IMR-90 (cell line): ENCODE measurements at regions not wholly inside any gene's neighbourhood (a gene's known extent, or its start where the extent isn't known, plus 50 kb on each side); places are given as distances from the start of the nearest gene placed in this dataset.

Experiments
- ATAC-seq: fragments of 200-7000 bp; cut with Tn5 transposase; 2 replicates; pipeline ENCODE4 v1.9.1; 2020; ENCODE audit warnings: low read depth, mild to moderate bottlenecking, moderate library complexity
- BruUV-seq: library from RNA; stranded (reverse); fragments of 400-500 nt; replicated peaks from 2 replicates; lab custom pipeline; 2021; lab: Mats Ljungman, UMichigan
- CTCF ChIA-PET: fragments of 300-600 bp; formaldehyde crosslinking; extraction: SDS; loops from one replicate; lab custom pipeline; 2021; ENCODE audit warnings: antibody characterized with exemption; lab: Yijun Ruan, JAX
- POLR2A ChIA-PET: fragments of 300-600 bp; sonication (Branson Sonifier 250); formaldehyde crosslinking; loops from one replicate; lab custom pipeline; 2022; ENCODE audit warnings: antibody characterized with exemption; ENCODE audit not compliant: unreplicated experiment; lab: Charles Lee
- DNase-seq: peaks from one replicate; pipeline ENCODE4 v3.0.0; 2013
- H2AFZ ChIP-seq: replicated peaks from 2 replicates; pipeline ENCODE3; 2013; ENCODE audit warnings: low read length, mild to moderate bottlenecking; ENCODE audit not compliant: poor library complexity
- H2AK5ac ChIP-seq: 2 replicates; pipeline ENCODE4 v1.6.1; 2013; ENCODE audit warnings: low read depth, low read length, inconsistent platforms
- H2AK9ac ChIP-seq: replicated peaks from 2 replicates; pipeline ENCODE3; 2013; ENCODE audit warnings: mild to moderate bottlenecking, low read depth, low read length, moderate library complexity; ENCODE audit not compliant: poor library complexity
- H2BK120ac ChIP-seq: 2 replicates; pipeline ENCODE4 v1.6.1; 2013; ENCODE audit warnings: low read depth, low read length, inconsistent platforms
- H2BK15ac ChIP-seq: 3 replicates; pipeline ENCODE4 v1.6.1; 2013; ENCODE audit warnings: low read depth, low read length, inconsistent platforms
- H2BK20ac ChIP-seq: 2 replicates; pipeline ENCODE4 v1.6.1; 2013; ENCODE audit warnings: low read depth, mild to moderate bottlenecking, inconsistent platforms, low read length, moderate library complexity
- H2BK5ac ChIP-seq: 2 replicates; pipeline ENCODE4 v1.6.1; 2013; ENCODE audit warnings: mild to moderate bottlenecking, low read depth, low read length, inconsistent platforms; ENCODE audit not compliant: poor library complexity, severe bottlenecking
- H3K14ac ChIP-seq: replicated peaks from 2 replicates; pipeline ENCODE4 v1.6.1; 2013; ENCODE audit warnings: low read depth, low read length, inconsistent platforms
- H3K18ac ChIP-seq: 2 replicates; pipeline ENCODE4 v1.6.1; 2013; ENCODE audit warnings: low read depth, low read length, control low read depth
- H3K23ac ChIP-seq: 2 replicates; pipeline ENCODE4 v1.6.1; 2013; ENCODE audit warnings: low read depth, low read length, inconsistent platforms
- H3K27ac ChIP-seq: 2 replicates; pipeline ENCODE4 v1.5.1; 2013; ENCODE audit warnings: mild to moderate bottlenecking, control low read depth, low read length; ENCODE audit not compliant: insufficient read depth
- H3K27me3 ChIP-seq: 2 replicates; pipeline ENCODE4 v1.6.1; 2013; ENCODE audit warnings: low read length; ENCODE audit not compliant: control insufficient read depth, insufficient read depth
- H3K36me3 ChIP-seq: 2 replicates; pipeline ENCODE4 v1.6.1; 2013; ENCODE audit warnings: low read length, mixed read lengths; ENCODE audit not compliant: control insufficient read depth, insufficient read depth
- H3K4ac ChIP-seq: 2 replicates; pipeline ENCODE4 v1.6.1; 2013; ENCODE audit warnings: low read depth, low read length, inconsistent platforms
- H3K4me1 ChIP-seq: 2 replicates; pipeline ENCODE4 v1.6.1; 2013; ENCODE audit warnings: low read length, mixed read lengths; ENCODE audit not compliant: control insufficient read depth, insufficient read depth
- H3K4me2 ChIP-seq: 2 replicates; pipeline ENCODE4 v1.6.1; 2013; ENCODE audit warnings: low read depth, mild to moderate bottlenecking, control low read depth, low read length, moderate library complexity
- H3K4me3 ChIP-seq: 2 replicates; pipeline ENCODE4 v1.5.1; 2013; ENCODE audit warnings: low read depth, mild to moderate bottlenecking, control low read depth, low read length, moderate library complexity; ENCODE audit not compliant: insufficient read depth
- H3K56ac ChIP-seq: 2 replicates; pipeline ENCODE4 v1.6.1; 2013; ENCODE audit warnings: low read length, inconsistent platforms; ENCODE audit not compliant: insufficient read depth; ENCODE audit errors: extremely low read depth
- H3K79me1 ChIP-seq, 2 experiments: 2 replicates each; pipeline ENCODE4 v1.6.1; 2013; ENCODE audit warnings: low read length in 2 of 2, inconsistent platforms in 1 of 2, low read depth in 1 of 2
- H3K9ac ChIP-seq: 2 replicates; pipeline ENCODE4 v1.6.1; 2013; ENCODE audit warnings: low read depth, low read length, control low read depth
- H3K9me1 ChIP-seq: 2 replicates; pipeline ENCODE4 v1.6.1; 2013; ENCODE audit warnings: low read length, inconsistent platforms; ENCODE audit not compliant: insufficient read depth
- H3K9me3 ChIP-seq: 2 replicates; pipeline ENCODE4 v1.6.1; 2013; ENCODE audit warnings: low read length; ENCODE audit not compliant: control insufficient read depth, insufficient read depth
- H4K20me1 ChIP-seq: 2 replicates; pipeline ENCODE4 v1.6.1; 2013; ENCODE audit warnings: low read length, inconsistent platforms; ENCODE audit not compliant: insufficient read depth
- H4K5ac ChIP-seq: 2 replicates; pipeline ENCODE4 v1.6.1; 2013; ENCODE audit warnings: mild to moderate bottlenecking, low read depth, low read length, control low read depth
- H4K8ac ChIP-seq, 2 experiments: 2 replicates each; pipeline ENCODE4 v1.6.1; 2013; ENCODE audit warnings: low read depth in 2 of 2, low read length in 2 of 2, control low read depth in 1 of 2, inconsistent platforms in 1 of 2
- H4K91ac ChIP-seq: 2 replicates; pipeline ENCODE4 v1.6.1; 2013; ENCODE audit warnings: low read depth, low read length, inconsistent platforms; ENCODE audit not compliant: insufficient read depth
- CTCF ChIP-seq: conservative IDR thresholded peaks from 2 replicates; pipeline ENCODE4 v1.5.1; 2012; ENCODE audit warnings: mild to moderate bottlenecking, low read depth, low read length, improper control_type of control experiment
- MAFK ChIP-seq: IDR thresholded peaks from 2 replicates; pipeline ENCODE4 v1.6.1; 2012; ENCODE audit warnings: low read depth, low read length, improper control_type of control experiment
- MAZ ChIP-seq: IDR thresholded peaks from 2 replicates; pipeline ENCODE4 v1.6.1; 2012; ENCODE audit warnings: low read depth, mild to moderate bottlenecking, low read length, improper control_type of control experiment, moderate library complexity, borderline replicate concordance
- RAD21 ChIP-seq: IDR thresholded peaks from 2 replicates; pipeline ENCODE4 v1.6.1; 2012; ENCODE audit warnings: low read length, improper control_type of control experiment
- SMC3 ChIP-seq: fragments of 150-350 bp; IDR thresholded peaks from 2 replicates; pipeline ENCODE4 v1.6.1; 2016; ENCODE audit warnings: low read depth, mild to moderate bottlenecking, antibody characterized with exemption, low read length, moderate library complexity
- WGBS, 2 experiments: methylation state at CpG; one replicate each; pipeline versions ENCODE4 v1.1.5 to v1.1.7; 2013; ENCODE audit warnings: missing lambda C conversion rate in 2 of 2; ENCODE audit not compliant: insufficient read length in 1 of 2; ENCODE audit errors: extremely low coverage in 2 of 2; 5-methylcytosine and 5-hydroxymethylcytosine counted together
- dilution Hi-C: fragments of 300-500 bp; cut with HindIII; formaldehyde crosslinking; loops from one replicate; pipeline ENCODE4 v1.14.3; 2018; ENCODE audit warnings: low sequenced_read_pairs; ENCODE audit not compliant: unreplicated experiment
- in situ Hi-C: fragments of 300-500 bp; cut with MboI; formaldehyde crosslinking; loops from 3 replicates; pipeline ENCODE4 v1.14.3; 2019; ENCODE audit warnings: low sequenced_read_pairs, inconsistent platforms, mixed read lengths
- intact Hi-C: fragments of 100-400 bp; cut with micrococcal nuclease; formaldehyde crosslinking; loops from 2 replicates; pipeline ENCODE4 v1.10.0; 2022

GRCh38 chr1:228836427-228836826 lies 101.1 kb downstream of the RHOU start:
- Histone ChIP-seq H3K79me1 (no peaks in the 10 kb centered on the region), H3K27ac (no peak overlapping the region), H3K9me3 (no peaks in the 10 kb centered on the region), H3K4me2 (no peak overlapping the region), H4K5ac (no peak overlapping the region), H4K8ac (no peak overlapping the region), H3K14ac (no peak overlapping the region), H3K18ac (no peak overlapping the region), H2AK9ac (no peak overlapping the region), H3K23ac (no peak overlapping the region), H3K27me3 (peaks cover 16% of the 10 kb centered on the region), H4K20me1 (no peaks in the 10 kb centered on the region), H2BK15ac (no peak overlapping the region), H3K4me1 (peaks cover 13% of the 10 kb centered on the region), H3K36me3 (no peaks in the 10 kb centered on the region), H3K9me1 (peaks cover 4% of the 10 kb centered on the region; the same call in 1 of the 2 replicates), H2BK5ac (no peak overlapping the region), H2AFZ (no peak overlapping the region), H2BK20ac (no peak overlapping the region), H3K56ac (no peak overlapping the region), H3K9ac (no peak overlapping the region), H4K91ac (no peak overlapping the region; the same call in 1 of the 2 replicates), H3K4ac (no peak overlapping the region), H3K4me3 (no peak overlapping the region), H2BK120ac (no peak overlapping the region), H2AK5ac (no peak overlapping the region)
- 25% methylated on average over 1 of the region's 3 CpGs; no CpG with 5 or more reads in 1 of the 2 experiments for WGBS, 2 experiments
- CTCF ChIA-PET = no interaction called here
- dilution Hi-C loops = no loop called here
- POLR2A ChIA-PET = no interaction called here
- no peak for DNase-seq
- ATAC-seq = no peak
- no TSS peak for BruUV-seq
- intact Hi-C loops = loop anchor here (10.0 kb wide), 1 partner anchor 388 kb away; no protein-coding TSS in a partner anchor
- in situ Hi-C loops = no loop called here
- no peak for TF ChIP-seq MAFK
- no peak for TF ChIP-seq CTCF
- TF ChIP-seq RAD21 = no peak
- TF ChIP-seq SMC3 = no peak
- no peak for TF ChIP-seq MAZ
